ENCODE measurements at regions not wholly inside any gene's neighbourhood (a gene's known extent, or its start where the extent isn't known, plus 50 kb on each side); places are given as distances from the start of the nearest gene placed in this dataset.
"Not testable (repeated sequence)": the region's sequence is repeated elsewhere in the genome, so short reads cannot be mapped to it uniquely, and the experiment has no call there.

GRCh38 chr13:65414187-65414586, 1815.9 kb downstream of the PCDH9 start:
- intact Hi-C loops (cut with micrococcal nuclease), result no loop called here

GRCh38 chr13:65411521-65411920, 1818.6 kb downstream of the PCDH9 start:
- intact Hi-C loops (cut with micrococcal nuclease), result no loop called here

- intact Hi-C loops (cut with micrococcal nuclease), result no loop called here
These were observed 1819.3 kb downstream of the PCDH9 start for GRCh38 chr13:65410791-65411190.

GRCh38 chr13:65401315-65401714, 1828.8 kb downstream of the PCDH9 start:
- intact Hi-C loops (cut with micrococcal nuclease), result no loop called here

- intact Hi-C loops (cut with micrococcal nuclease), result no loop called here
These were observed 1829.4 kb downstream of the PCDH9 start for GRCh38 chr13:65400702-65401101.

GRCh38 chr13:65387743-65388347, 1842.3 kb downstream of the PCDH9 start:
- intact Hi-C loops (cut with micrococcal nuclease), result no loop called here

GRCh38 chr13:65378943-65379519, 1851.1 kb downstream of the PCDH9 start:
- intact Hi-C loops (cut with micrococcal nuclease), result no loop called here

GRCh38 chr13:65378484-65378883, 1851.7 kb downstream of the PCDH9 start:
- intact Hi-C loops (cut with micrococcal nuclease), result no loop called here

- intact Hi-C loops (cut with micrococcal nuclease), result no loop called here
These were observed 1861.3 kb downstream of the PCDH9 start for GRCh38 chr13:65368832-65369231.

GRCh38 chr13:65353951-65354350, 1876.2 kb downstream of the PCDH9 start:
- intact Hi-C loops (cut with micrococcal nuclease), result no loop called here

- intact Hi-C loops (cut with micrococcal nuclease), result not testable (repeated sequence)
These were observed 1877.0 kb downstream of the PCDH9 start for GRCh38 chr13:65353150-65353549.

GRCh38 chr13:65347420-65348030, 1882.6 kb downstream of the PCDH9 start:
- intact Hi-C loops (cut with micrococcal nuclease), result no loop called here

- intact Hi-C loops (cut with micrococcal nuclease), result no loop called here
These were observed 1886.1 kb downstream of the PCDH9 start for GRCh38 chr13:65343898-65344663.

- intact Hi-C loops (cut with micrococcal nuclease), result no loop called here
These were observed 1887.4 kb downstream of the PCDH9 start for GRCh38 chr13:65342541-65343337.

GRCh38 chr13:65339241-65339640, 1890.9 kb downstream of the PCDH9 start:
- intact Hi-C loops (cut with micrococcal nuclease), result no loop called here

GRCh38 chr13:65336916-65337315, 1893.2 kb downstream of the PCDH9 start:
- intact Hi-C loops (cut with micrococcal nuclease), result no loop called here

- intact Hi-C loops (cut with micrococcal nuclease), result no loop called here
These were observed 1893.9 kb downstream of the PCDH9 start for GRCh38 chr13:65336087-65336749.

GRCh38 chr13:65330691-65331090, 1899.4 kb downstream of the PCDH9 start:
- intact Hi-C loops (cut with micrococcal nuclease), result no loop called here

- intact Hi-C loops (cut with micrococcal nuclease), result no loop called here
These were observed 1899.8 kb downstream of the PCDH9 start for GRCh38 chr13:65330287-65330686.

GRCh38 chr13:65323192-65323591, 1906.9 kb downstream of the PCDH9 start:
- intact Hi-C loops (cut with micrococcal nuclease), result not testable (repeated sequence)

GRCh38 chr13:65321423-65321822, 1908.7 kb downstream of the PCDH9 start:
- intact Hi-C loops (cut with micrococcal nuclease), result not testable (repeated sequence)

Measured in T-helper 1 cell treated with Interleukin-12 subunit alpha and Interleukin-12 subunit beta and Interleukin-4 antibody, amounts not matched to agents 30 ng/mL and 1 ng/mL, for 36 hours (primary cell).